ENCODE measurements at regions not wholly inside any gene's neighbourhood (a gene's known extent, or its start where the extent isn't known, plus 50 kb on each side); places are given as distances from the start of the nearest gene placed in this dataset.
"Not testable (repeated sequence)": the region's sequence is repeated elsewhere in the genome, so short reads cannot be mapped to it uniquely, and the experiment has no call there.

- H3K36me3 ChIP-seq = no peaks in the 10 kb centered on the region
- no peaks in the 10 kb centered on the region for H3K27me3 ChIP-seq (ENCODE audit: low read depth)
- no peak overlapping the region for H3K27ac ChIP-seq
- intact Hi-C loops (cut with DNase I) = no loop called here
- no peak for ATAC-seq
- no peaks in the 10 kb centered on the region for H3K4me1 ChIP-seq
- H3K9me3 ChIP-seq = no peaks in the 10 kb centered on the region
- no peak overlapping the region for H3K4me3 ChIP-seq
- no peak for DNase-seq
- no peak for TF ChIP-seq CTCF (IDR thresholded peaks at IDR 0.05)
Observed at GRCh38 chr1:99397029-99397428, 132.7 kb downstream of the PLPPR4 start.

- Histone ChIP-seq H3K9me3 (no peaks in the 10 kb centered on the region), H3K27ac (no peak overlapping the region), H3K4me3 (no peak overlapping the region), H3K4me1 (no peaks in the 10 kb centered on the region), H3K36me3 (no peaks in the 10 kb centered on the region), H3K27me3 (ENCODE audit: low read depth) (no peaks in the 10 kb centered on the region)
- DNase-seq = no peak
- TF ChIP-seq CTCF (IDR thresholded peaks at IDR 0.05) = no peak
- no peak for ATAC-seq
- intact Hi-C loops (cut with DNase I) = no loop called here
Observed at GRCh38 chr1:99397863-99398262, 133.6 kb downstream of the PLPPR4 start.

GRCh38 chr1:99401556-99401955 lies 137.3 kb downstream of the PLPPR4 start:
- H3K27me3 ChIP-seq (ENCODE audit: low read depth); H3K9me3 ChIP-seq; H3K4me1 ChIP-seq; DNase-seq; H3K4me3 ChIP-seq; H3K27ac ChIP-seq; intact Hi-C loops (cut with DNase I); H3K36me3 ChIP-seq; ATAC-seq: not testable (repeated sequence)

GRCh38 chr1:99404399-99404798 lies 140.1 kb downstream of the PLPPR4 start:
- H3K27ac ChIP-seq; intact Hi-C loops (cut with DNase I); H3K4me3 ChIP-seq; DNase-seq; ATAC-seq; H3K9me3 ChIP-seq; H3K27me3 ChIP-seq (ENCODE audit: low read depth); H3K4me1 ChIP-seq; H3K36me3 ChIP-seq: not testable (repeated sequence)

GRCh38 chr1:99405325-99405724 lies 141.0 kb downstream of the PLPPR4 start:
- H3K27me3 ChIP-seq (ENCODE audit: low read depth); H3K36me3 ChIP-seq; H3K27ac ChIP-seq; ATAC-seq; intact Hi-C loops (cut with DNase I); DNase-seq; H3K4me1 ChIP-seq; H3K9me3 ChIP-seq; H3K4me3 ChIP-seq: not testable (repeated sequence)

- ATAC-seq = no peak
- no peaks in the 10 kb centered on the region for H3K4me1 ChIP-seq
- intact Hi-C loops (cut with DNase I) = no loop called here
Observed at GRCh38 chr1:99407018-99407417, 142.7 kb downstream of the PLPPR4 start.

GRCh38 chr1:99424087-99424486 lies 159.8 kb downstream of the PLPPR4 start:
- ATAC-seq (no peak), DNase-seq (no peak)
- Histone ChIP-seq H3K9me3 (no peaks in the 10 kb centered on the region), H3K4me1 (no peaks in the 10 kb centered on the region), H3K27ac (no peak overlapping the region), H3K36me3 (no peaks in the 10 kb centered on the region), H3K4me3 (no peak overlapping the region), H3K27me3 (ENCODE audit: low read depth) (no peaks in the 10 kb centered on the region)
- TF ChIP-seq CTCF (IDR thresholded peaks at IDR 0.05) = no peak
- intact Hi-C loops (cut with DNase I) = no loop called here

More at GRCh38 chr1:99407018-99407417, 142.7 kb downstream of the PLPPR4 start:
- Histone ChIP-seq H3K27me3 (ENCODE audit: low read depth) (no peaks in the 10 kb centered on the region), H3K4me3 (no peak overlapping the region), H3K27ac (no peak overlapping the region), H3K36me3 (no peaks in the 10 kb centered on the region), H3K9me3 (no peaks in the 10 kb centered on the region)
- no peak for TF ChIP-seq CTCF (IDR thresholded peaks at IDR 0.05)
- no peak for DNase-seq
